DOHH2 (cell line): ENCODE measurements at regions not wholly inside any gene's neighbourhood (a gene's known extent, or its start where the extent isn't known, plus 50 kb on each side); places are given as distances from the start of the nearest gene placed in this dataset.

Experiments used
- EZH2phosphoT487 ChIP-seq: fragments of 200-600 bp; sonication (generic); IDR thresholded peaks from 2 replicates; pipeline ENCODE4 v1.6.1; 2017; ENCODE audit warnings: borderline replicate concordance, mild to moderate bottlenecking, antibody characterized with exemption, low read length, moderate library complexity, mixed read lengths
- TF ChIP-seq, protein P1 (sequence below): fragments of 200-600 bp; sonication (generic); IDR thresholded peaks from one replicate; pipeline ENCODE4 v1.5.1; 2014; ENCODE audit warnings: antibody characterized with exemption, mild to moderate bottlenecking, low read depth, low read length; ENCODE audit not compliant: poor library complexity, severe bottlenecking

DNA sequence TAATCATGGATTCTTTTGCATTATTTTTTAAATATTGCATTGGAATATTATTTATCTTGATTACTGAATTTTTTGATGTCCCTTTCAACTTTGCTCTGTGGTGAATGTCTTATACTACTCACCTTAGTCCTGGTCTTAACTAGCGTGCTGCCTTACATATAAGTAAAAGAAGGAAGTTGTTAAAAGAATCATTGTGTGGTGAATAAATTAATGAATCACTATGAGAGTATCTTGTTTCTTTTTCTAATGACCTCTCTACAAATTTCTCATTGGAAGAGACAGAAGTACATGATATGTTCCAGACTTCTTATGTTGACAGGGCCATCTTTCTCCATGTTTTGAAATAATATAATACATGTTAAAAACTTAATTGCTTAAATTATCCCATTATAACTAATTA lies 432.6 kb upstream of the MMADHC start:
- TF ChIP-seq, protein P1, sequence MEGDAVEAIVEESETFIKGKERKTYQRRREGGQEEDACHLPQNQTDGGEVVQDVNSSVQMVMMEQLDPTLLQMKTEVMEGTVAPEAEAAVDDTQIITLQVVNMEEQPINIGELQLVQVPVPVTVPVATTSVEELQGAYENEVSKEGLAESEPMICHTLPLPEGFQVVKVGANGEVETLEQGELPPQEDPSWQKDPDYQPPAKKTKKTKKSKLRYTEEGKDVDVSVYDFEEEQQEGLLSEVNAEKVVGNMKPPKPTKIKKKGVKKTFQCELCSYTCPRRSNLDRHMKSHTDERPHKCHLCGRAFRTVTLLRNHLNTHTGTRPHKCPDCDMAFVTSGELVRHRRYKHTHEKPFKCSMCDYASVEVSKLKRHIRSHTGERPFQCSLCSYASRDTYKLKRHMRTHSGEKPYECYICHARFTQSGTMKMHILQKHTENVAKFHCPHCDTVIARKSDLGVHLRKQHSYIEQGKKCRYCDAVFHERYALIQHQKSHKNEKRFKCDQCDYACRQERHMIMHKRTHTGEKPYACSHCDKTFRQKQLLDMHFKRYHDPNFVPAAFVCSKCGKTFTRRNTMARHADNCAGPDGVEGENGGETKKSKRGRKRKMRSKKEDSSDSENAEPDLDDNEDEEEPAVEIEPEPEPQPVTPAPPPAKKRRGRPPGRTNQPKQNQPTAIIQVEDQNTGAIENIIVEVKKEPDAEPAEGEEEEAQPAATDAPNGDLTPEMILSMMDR: no peak
- no peak for TF ChIP-seq EZH2phosphoT487
